Astrocyte (in vitro differentiated cells and primary cell): ENCODE measurements at regions not wholly inside any gene's neighbourhood (a gene's known extent, or its start where the extent isn't known, plus 50 kb on each side); places are given as distances from the start of the nearest gene placed in this dataset.

Experiments
- DNase-seq: peaks from one replicate; pipeline ENCODE4 v3.0.0-alpha.2; 2010; ENCODE audit warnings: low read depth
- FAIRE-seq: peaks from 2 replicates; lab custom pipeline; 2011; peaks lifted over from hg19 to GRCh38; lab: Jason Lieb, UNC
- H2AFZ ChIP-seq: 2 replicates; pipeline ENCODE4 v1.6.0; 2012; ENCODE audit warnings: low read depth, low read length, inconsistent platforms
- H3K27ac ChIP-seq: 2 replicates; pipeline ENCODE4 v1.5.1; 2011; ENCODE audit warnings: low read depth, low read length, inconsistent platforms
- H3K27me3 ChIP-seq: 2 replicates; pipeline ENCODE4 v1.6.0; 2011; ENCODE audit warnings: low read length, inconsistent platforms; ENCODE audit not compliant: insufficient read depth
- H3K36me3 ChIP-seq: 2 replicates; pipeline ENCODE4 v1.5.1; 2011; ENCODE audit warnings: low read length, inconsistent platforms; ENCODE audit not compliant: insufficient read depth
- H3K4me1 ChIP-seq: 2 replicates; pipeline ENCODE4 v1.5.1; 2011; ENCODE audit warnings: low read length, inconsistent platforms; ENCODE audit not compliant: insufficient read depth
- H3K4me2 ChIP-seq: 2 replicates; pipeline ENCODE4 v1.6.0; 2012; ENCODE audit warnings: low read length, inconsistent platforms
- H3K4me3 ChIP-seq: 2 replicates; pipeline ENCODE4 v1.5.1; 2011; ENCODE audit warnings: low read depth, mild to moderate bottlenecking, low read length, inconsistent platforms; ENCODE audit not compliant: insufficient read depth
- H3K79me2 ChIP-seq: 2 replicates; pipeline ENCODE4 v1.6.0; 2012; ENCODE audit warnings: mild to moderate bottlenecking, low read length, inconsistent platforms; ENCODE audit not compliant: insufficient read depth
- H3K9ac ChIP-seq: 2 replicates; pipeline ENCODE4 v1.6.0; 2012; ENCODE audit warnings: mild to moderate bottlenecking, low read length, inconsistent platforms
- H3K9me3 ChIP-seq: 2 replicates; pipeline ENCODE4 v1.5.1; 2012; ENCODE audit warnings: low read depth, mild to moderate bottlenecking, low read length, inconsistent platforms; ENCODE audit not compliant: insufficient read depth
- H4K20me1 ChIP-seq: 2 replicates; pipeline ENCODE4 v1.6.0; 2012; ENCODE audit warnings: low read length, inconsistent platforms; ENCODE audit not compliant: insufficient read depth
- H3K27ac Mint-ChIP-seq: one replicate; pipeline ENCODE4 v1.8.0; 2021; ENCODE audit warnings: mild to moderate bottlenecking, mixed read lengths; ENCODE audit not compliant: unreplicated experiment
- H3K27me3 Mint-ChIP-seq: one replicate; pipeline ENCODE4 v1.8.0; 2021; ENCODE audit warnings: low read depth, mixed read lengths; ENCODE audit not compliant: unreplicated experiment
- H3K36me3 Mint-ChIP-seq: one replicate; pipeline ENCODE4 v1.8.0; 2021; ENCODE audit warnings: low read depth, mixed read lengths; ENCODE audit not compliant: unreplicated experiment
- H3K4me1 Mint-ChIP-seq: one replicate; pipeline ENCODE4 v1.8.0; 2021; ENCODE audit warnings: low read depth, mixed read lengths; ENCODE audit not compliant: unreplicated experiment
- H3K4me3 Mint-ChIP-seq: one replicate; pipeline ENCODE4 v1.8.0; 2021; ENCODE audit warnings: mild to moderate bottlenecking, moderate library complexity, mixed read lengths; ENCODE audit not compliant: unreplicated experiment
- H3K9me3 Mint-ChIP-seq: one replicate; pipeline ENCODE4 v1.8.0; 2021; ENCODE audit warnings: mild to moderate bottlenecking, mixed read lengths; ENCODE audit not compliant: unreplicated experiment
- EZH2 ChIP-seq: IDR thresholded peaks from 2 replicates; pipeline ENCODE4 v1.6.1; 2012; ENCODE audit warnings: mild to moderate bottlenecking, low read length, inconsistent platforms; ENCODE audit not compliant: insufficient read depth
- TF ChIP-seq, protein P1 (sequence below): IDR thresholded peaks from 2 replicates; pipeline ENCODE4 v1.5.1; 2011; ENCODE audit warnings: low read depth, mild to moderate bottlenecking, inconsistent platforms, low read length, moderate library complexity; ENCODE audit not compliant: insufficient read depth

DNA sequence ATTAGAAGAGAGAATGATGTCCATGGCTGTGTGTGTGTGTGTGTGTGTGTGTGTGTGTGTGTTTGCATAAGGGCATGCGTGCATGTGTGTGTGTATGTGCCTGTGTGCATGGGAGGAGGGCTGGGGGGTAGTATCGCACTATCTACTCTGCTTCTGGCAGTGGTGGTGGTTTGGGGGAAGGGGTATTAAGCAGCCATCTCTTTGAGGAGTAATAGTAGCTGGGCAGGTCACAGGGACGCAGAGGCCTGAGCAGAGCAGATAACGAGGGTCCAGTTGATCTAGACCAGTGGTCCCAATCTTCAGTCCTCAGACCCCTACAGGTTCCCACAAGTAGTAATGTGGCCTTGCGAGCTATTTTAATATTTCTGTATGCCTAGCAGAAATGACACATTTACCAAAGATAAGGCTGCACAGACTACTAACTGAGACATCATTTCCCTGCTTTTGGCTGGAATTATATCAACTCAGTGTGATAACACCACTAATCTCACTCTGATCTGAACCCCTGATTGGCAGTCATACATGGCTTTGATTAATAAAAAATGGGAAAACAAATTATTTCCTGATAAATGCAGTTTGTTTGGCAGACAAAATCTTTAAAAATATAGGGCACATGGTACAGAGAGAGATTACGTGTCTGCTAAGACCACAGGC lies 354.3 kb downstream of the BUD13 start:
- Histone ChIP-seq H3K4me2 (no peak overlapping the region), H3K27ac (no peak overlapping the region), H3K4me1 (peaks cover under 1% of the 10 kb centered on the region), H2AFZ (no peak overlapping the region), H3K27me3 (peaks cover 3% of the 10 kb centered on the region), H3K36me3 (no peaks in the 10 kb centered on the region), H3K4me3 (no peak overlapping the region), H4K20me1 (no peaks in the 10 kb centered on the region), H3K9ac (no peak overlapping the region), H3K9me3 (no peaks in the 10 kb centered on the region), H3K79me2 (no peaks in the 10 kb centered on the region)
- Mint-ChIP-seq H3K9me3 (peaks cover 6% of the 10 kb centered on the region), H3K27me3 (peaks cover 29% of the 10 kb centered on the region), H3K36me3 (no peaks in the 10 kb centered on the region), H3K4me3 (no peak overlapping the region), H3K4me1 (peaks cover 20% of the 10 kb centered on the region), H3K27ac (no peak overlapping the region)
- TF ChIP-seq EZH2 = no peak
- TF ChIP-seq, protein P1, sequence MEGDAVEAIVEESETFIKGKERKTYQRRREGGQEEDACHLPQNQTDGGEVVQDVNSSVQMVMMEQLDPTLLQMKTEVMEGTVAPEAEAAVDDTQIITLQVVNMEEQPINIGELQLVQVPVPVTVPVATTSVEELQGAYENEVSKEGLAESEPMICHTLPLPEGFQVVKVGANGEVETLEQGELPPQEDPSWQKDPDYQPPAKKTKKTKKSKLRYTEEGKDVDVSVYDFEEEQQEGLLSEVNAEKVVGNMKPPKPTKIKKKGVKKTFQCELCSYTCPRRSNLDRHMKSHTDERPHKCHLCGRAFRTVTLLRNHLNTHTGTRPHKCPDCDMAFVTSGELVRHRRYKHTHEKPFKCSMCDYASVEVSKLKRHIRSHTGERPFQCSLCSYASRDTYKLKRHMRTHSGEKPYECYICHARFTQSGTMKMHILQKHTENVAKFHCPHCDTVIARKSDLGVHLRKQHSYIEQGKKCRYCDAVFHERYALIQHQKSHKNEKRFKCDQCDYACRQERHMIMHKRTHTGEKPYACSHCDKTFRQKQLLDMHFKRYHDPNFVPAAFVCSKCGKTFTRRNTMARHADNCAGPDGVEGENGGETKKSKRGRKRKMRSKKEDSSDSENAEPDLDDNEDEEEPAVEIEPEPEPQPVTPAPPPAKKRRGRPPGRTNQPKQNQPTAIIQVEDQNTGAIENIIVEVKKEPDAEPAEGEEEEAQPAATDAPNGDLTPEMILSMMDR = no peak
- DNase-seq (no peak), FAIRE-seq (no peak)

DNA sequence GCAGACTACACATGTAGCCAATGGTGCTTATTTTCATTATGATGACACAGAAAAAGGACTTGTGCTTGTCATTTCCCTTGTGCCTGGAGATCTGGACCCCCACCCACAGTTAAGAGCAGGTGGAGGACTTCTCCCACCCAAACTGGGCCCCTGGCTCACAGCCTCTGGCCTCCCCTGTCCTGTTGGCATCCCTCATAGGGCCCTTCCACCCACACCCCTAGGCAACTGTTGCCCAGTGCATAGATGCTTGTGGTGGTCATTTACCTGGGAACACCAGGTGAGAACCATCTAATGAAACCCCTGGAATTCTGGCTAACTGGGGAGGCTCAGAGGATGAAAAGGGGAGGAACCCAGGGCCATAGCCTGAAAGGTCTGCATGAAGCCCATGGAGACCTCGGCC lies 355.9 kb downstream of the BUD13 start:
- peaks cover 29% of the 10 kb centered on the region for H3K4me1 Mint-ChIP-seq
- Histone ChIP-seq H4K20me1 (no peaks in the 10 kb centered on the region), H3K4me1 (peaks cover 13% of the 10 kb centered on the region), H3K27ac (no peak overlapping the region), H3K9me3 (no peaks in the 10 kb centered on the region), H3K4me3 (no peak overlapping the region), H2AFZ (no peak overlapping the region), H3K36me3 (no peaks in the 10 kb centered on the region), H3K4me2 (no peak overlapping the region), H3K9ac (no peak overlapping the region), H3K27me3 (no peaks in the 10 kb centered on the region), H3K79me2 (no peaks in the 10 kb centered on the region)
- H3K27me3 Mint-ChIP-seq = peaks cover 22% of the 10 kb centered on the region
- peaks cover 6% of the 10 kb centered on the region for H3K9me3 Mint-ChIP-seq
- no peak overlapping the region for H3K27ac Mint-ChIP-seq
- no peak for FAIRE-seq
- no peaks in the 10 kb centered on the region for H3K36me3 Mint-ChIP-seq
- no peak overlapping the region for H3K4me3 Mint-ChIP-seq
- TF ChIP-seq, protein P1 = no peak
- no peak for TF ChIP-seq EZH2
- DNase-seq = no peak

DNA sequence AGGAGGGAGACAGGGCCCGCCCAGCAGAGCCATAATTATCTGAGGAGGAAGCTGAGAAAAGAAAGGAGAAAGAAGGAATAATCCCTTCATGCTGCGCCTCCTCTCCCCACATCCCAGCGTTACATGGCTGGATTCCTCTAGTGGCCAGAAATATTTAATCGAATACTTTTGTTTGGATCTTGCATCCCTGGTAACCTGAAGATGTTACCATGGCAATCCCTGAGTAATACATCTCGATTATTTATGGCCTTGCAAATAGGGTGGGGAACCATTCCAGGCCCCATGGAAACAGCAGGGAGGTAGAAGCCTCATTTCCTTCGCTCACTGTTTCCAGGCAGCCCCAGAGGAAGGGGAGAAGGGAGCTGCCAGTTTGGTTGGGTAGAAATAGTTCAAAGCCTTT lies 357.7 kb downstream of the BUD13 start:
- H3K27ac ChIP-seq = no peak overlapping the region
- TF ChIP-seq EZH2 = no peak
- TF ChIP-seq, protein P1 = no peak

More for the DNA sequence above, 357.7 kb downstream of the BUD13 start:
- FAIRE-seq (no peak), DNase-seq (peak; percentile 64)
- Histone ChIP-seq H3K4me1 (peaks cover 13% of the 10 kb centered on the region), H3K9ac (no peak overlapping the region), H3K27me3 (no peaks in the 10 kb centered on the region), H3K79me2 (no peaks in the 10 kb centered on the region), H3K36me3 (no peaks in the 10 kb centered on the region), H2AFZ (no peak overlapping the region), H3K4me2 (no peak overlapping the region), H3K9me3 (no peaks in the 10 kb centered on the region), H3K4me3 (no peak overlapping the region), H4K20me1 (no peaks in the 10 kb centered on the region)
- H3K27me3 Mint-ChIP-seq = peaks cover 22% of the 10 kb centered on the region
- no peaks in the 10 kb centered on the region for H3K36me3 Mint-ChIP-seq
- no peak overlapping the region for H3K4me3 Mint-ChIP-seq
- no peak overlapping the region for H3K27ac Mint-ChIP-seq
- H3K9me3 Mint-ChIP-seq = no peaks in the 10 kb centered on the region
- H3K4me1 Mint-ChIP-seq = peaks cover 18% of the 10 kb centered on the region
